HepG2 (cell line): ENCODE measurements at regions not wholly inside any gene's neighbourhood (a gene's known extent, or its start where the extent isn't known, plus 50 kb on each side); places are given as distances from the start of the nearest gene placed in this dataset.

Experiments used
- ATAC-seq: fragments of 200-7000 bp; cut with Tn5 transposase; 3 replicates; pipeline ENCODE4 v1.9.1; 2020; ENCODE audit warnings: mild to moderate bottlenecking, moderate library complexity
- BruUV-seq: library from RNA; stranded (reverse); fragments of 400-500 nt; replicated peaks from 2 replicates; lab custom pipeline; 2021; lab: Mats Ljungman, UMichigan
- CTCF ChIA-PET: fragments of 300-600 bp; formaldehyde crosslinking; extraction: SDS; loops from one replicate; lab custom pipeline; 2021; ENCODE audit warnings: low total read pairs, inconsistent platforms, low intra/inter-chr PET ratio; lab: Yijun Ruan, JAX
- POLR2A ChIA-PET: fragments of 350-600 bp; sonication (Branson Sonifier 250); formaldehyde crosslinking; loops from one replicate; lab custom pipeline; 2020; ENCODE audit warnings: antibody characterized with exemption, inconsistent platforms; lab: Yijun Ruan, JAX
- DNase-seq: peaks from one replicate; pipeline ENCODE4 v3.0.0-alpha.2; 2015; ENCODE audit warnings: low spot score
- FAIRE-seq: peaks from 3 replicates; lab custom pipeline; 2011; peaks lifted over from hg19 to GRCh38; lab: Jason Lieb, UNC
- H2AFZ ChIP-seq: one replicate; pipeline ENCODE4 v1.6.1; 2011; ENCODE audit warnings: low read length, inconsistent platforms
- H3K27ac ChIP-seq: fragments of 300-600 bp; 3 replicates; pipeline ENCODE4 v1.8.0; 2011; ENCODE audit warnings: mixed run types, mild to moderate bottlenecking, mixed read lengths, low read length, inconsistent platforms; ENCODE audit not compliant: insufficient read depth; ENCODE audit errors: extremely low read length
- H3K27me3 ChIP-seq, 2 experiments: fragments of 200-600 bp in 1 of 2; 2 replicates in 1 of 2; 3 replicates in 1 of 2; pipeline versions ENCODE4 v1.6.0 to v1.8.0; 2011; ENCODE audit warnings: low read length in 2 of 2, mild to moderate bottlenecking in 2 of 2, moderate library complexity in 2 of 2, inconsistent platforms in 1 of 2; ENCODE audit not compliant: insufficient read depth in 2 of 2, control insufficient read depth in 1 of 2
- H3K36me3 ChIP-seq, 2 experiments: fragments of 200-600 bp in 1 of 2; replicated peaks in 1 of 2; 2 replicates in 1 of 2; 3 replicates in 1 of 2; pipeline versions ENCODE4 v1.5.1 to v1.8.0; 2011; ENCODE audit warnings: low read length in 2 of 2, inconsistent platforms in 1 of 2; ENCODE audit not compliant: insufficient read depth in 2 of 2, control insufficient read depth in 1 of 2
- H3K4me1 ChIP-seq: 2 replicates; pipeline ENCODE4 v1.5.1; 2012; ENCODE audit warnings: low read length, inconsistent platforms; ENCODE audit not compliant: insufficient read depth
- H3K4me2 ChIP-seq: 2 replicates; pipeline ENCODE4 v1.6.0; 2011; ENCODE audit warnings: low read depth, low read length, inconsistent platforms
- H3K4me3 ChIP-seq, 3 experiments: fragments of 200-600 bp in 1 of 3; sonication (generic), shearing (Covaris generic) in 1 of 3; replicated peaks in 1 of 3; 2 replicates each; pipeline ENCODE4 v1.5.1; 2011 to 2016; ENCODE audit warnings: low read length in 3 of 3, inconsistent platforms in 2 of 3, low read depth in 2 of 3, mild to moderate bottlenecking in 2 of 3, control low read depth in 1 of 3, mixed read lengths in 1 of 3; ENCODE audit not compliant: insufficient read depth in 1 of 3
- H3K79me2 ChIP-seq: one replicate; pipeline ENCODE4 v1.6.1; 2011; ENCODE audit warnings: low read length, inconsistent platforms; ENCODE audit not compliant: insufficient read depth
- H3K9ac ChIP-seq: 2 replicates; pipeline ENCODE4 v1.6.0; 2011; ENCODE audit warnings: mild to moderate bottlenecking, low read depth, low read length, inconsistent platforms; ENCODE audit not compliant: insufficient read depth
- H3K9me3 ChIP-seq: 2 replicates; pipeline ENCODE4 v1.5.1; 2012; ENCODE audit warnings: mild to moderate bottlenecking, low read length
- H4K20me1 ChIP-seq: 2 replicates; pipeline ENCODE4 v1.6.0; 2011; ENCODE audit warnings: inconsistent platforms, mild to moderate bottlenecking, low read length, moderate library complexity; ENCODE audit not compliant: insufficient read depth
- CEBPB ChIP-seq: IDR thresholded peaks from 2 replicates; pipeline ENCODE4 v1.6.1; 2011; ENCODE audit warnings: low read depth, low read length, improper control_type of control experiment, borderline replicate concordance
- CEBPG ChIP-seq: IDR thresholded peaks from 2 replicates; pipeline ENCODE4 v1.6.1; 2016
- CHD4 ChIP-seq: fragments of 200-600 bp; sonication (generic); IDR thresholded peaks from 2 replicates; pipeline ENCODE4 v1.7.0; 2017; ENCODE audit warnings: mild to moderate bottlenecking, low read length, borderline replicate concordance
- DNMT3B ChIP-seq: conservative IDR thresholded peaks from 2 replicates; pipeline ENCODE4 v1.6.1; 2016; ENCODE audit warnings: missing biosample characterization, control low read depth
- FOXM1 ChIP-seq: sonication (generic); formaldehyde crosslinking; IDR thresholded peaks from 2 replicates; pipeline ENCODE4 v1.5.0; 2020; ENCODE audit warnings: missing genetic modification reagents
- NR2F6 ChIP-seq, 2 experiments: IDR thresholded peaks; 2 replicates each; pipeline ENCODE4 v1.6.1; 2016; ENCODE audit warnings: antibody characterized with exemption in 1 of 2, mild to moderate bottlenecking in 1 of 2
- SOX5 ChIP-seq: IDR thresholded peaks from 2 replicates; pipeline ENCODE4 v1.6.1; 2016; ENCODE audit warnings: borderline replicate concordance
- TBX3 ChIP-seq: fragments of 450-650 bp; IDR thresholded peaks from 2 replicates; pipeline ENCODE4 v1.6.1; 2017; ENCODE audit warnings: antibody characterized with exemption, mild to moderate bottlenecking, inconsistent platforms, borderline replicate concordance
- ZNF225 ChIP-seq: sonication (generic); formaldehyde crosslinking; IDR thresholded peaks from 2 replicates; pipeline ENCODE4 v1.4.0; 2020; ENCODE audit warnings: mild to moderate bottlenecking, missing genetic modification reagents
- ZNF598 ChIP-seq: sonication (generic); formaldehyde crosslinking; IDR thresholded peaks from 2 replicates; pipeline ENCODE4 v1.5.1; 2020; ENCODE audit warnings: mild to moderate bottlenecking, missing genetic modification reagents, borderline replicate concordance
- ZNF761 ChIP-seq: sonication (generic); formaldehyde crosslinking; conservative IDR thresholded peaks from 2 replicates; pipeline ENCODE4 v1.4.0; 2020; ENCODE audit warnings: mild to moderate bottlenecking, missing genetic modification reagents
- ZNF772 ChIP-seq: sonication (generic); formaldehyde crosslinking; IDR thresholded peaks from 2 replicates; pipeline ENCODE4 v1.5.0; 2020; ENCODE audit warnings: mild to moderate bottlenecking, missing genetic modification reagents
- ZNF792 ChIP-seq: IDR thresholded peaks from 2 replicates; pipeline ENCODE4 v1.6.1; 2016
- ZNF839 ChIP-seq: sonication (generic); formaldehyde crosslinking; IDR thresholded peaks from 2 replicates; pipeline ENCODE4 v1.4.0; 2020; ENCODE audit warnings: missing genetic modification reagents, mild to moderate bottlenecking, borderline replicate concordance
- WGBS: methylation state at CpG from one replicate; pipeline ENCODE4 v1.1.6; 2017; ENCODE audit warnings: low lambda C conversion rate; 5-methylcytosine and 5-hydroxymethylcytosine counted together
- in situ Hi-C: cut with HindIII; loops from 2 replicates; pipeline ENCODE4 v1.10.0; 2017; ENCODE audit warnings: low pct_unique_long_range_greater_than_20kb; ENCODE audit not compliant: extremely low pct_ligation_motif_present
- intact Hi-C: fragments of 100-400 bp; cut with micrococcal nuclease; formaldehyde crosslinking; loops from one replicate; pipeline ENCODE4 v1.10.0; 2022; ENCODE audit not compliant: unreplicated experiment
- TF ChIP-seq, protein P1 (sequence below): sonication (generic); formaldehyde crosslinking; IDR thresholded peaks from 2 replicates; pipeline ENCODE4 v1.4.0; 2020; ENCODE audit warnings: missing genetic modification reagents

DNA sequence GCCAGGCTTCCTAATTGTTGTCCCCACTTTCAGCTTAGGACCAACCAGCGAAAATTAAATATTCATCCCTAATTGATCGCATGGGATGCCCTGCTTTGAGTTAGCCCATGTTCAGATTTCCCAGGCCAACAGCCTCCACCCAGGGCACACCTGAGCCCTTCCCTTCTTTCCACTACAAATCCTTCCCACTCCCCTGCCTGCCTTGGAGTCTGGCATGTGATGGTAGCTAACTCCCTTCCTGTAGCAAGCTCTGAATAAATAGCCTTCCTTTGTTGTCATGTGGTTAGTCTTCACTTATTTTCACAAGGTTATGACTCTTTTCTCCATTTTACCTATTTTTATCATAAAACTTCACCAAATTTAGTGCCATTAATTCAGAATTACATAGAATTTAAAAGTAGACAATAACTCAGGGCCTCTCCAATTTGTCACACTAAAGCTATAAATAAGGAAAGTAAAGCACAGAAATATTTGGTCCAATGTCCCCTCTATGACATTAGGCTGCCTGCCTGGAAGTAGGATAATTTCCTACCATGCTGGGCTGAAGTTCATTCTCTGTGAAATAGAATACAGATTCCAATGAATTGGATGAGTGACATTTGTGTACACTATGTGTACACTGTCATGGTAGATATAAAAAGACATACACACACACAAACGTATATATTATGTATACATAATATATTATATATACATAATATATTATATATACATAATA is 166.4 kb upstream of the CPEB2 start (continued):
- no peak for TF ChIP-seq TBX3
- no peak for TF ChIP-seq ZNF772
- TF ChIP-seq FOXM1: no peak
- no peak for TF ChIP-seq SOX5 (CRISPR knock-in tag)
- no peak for TF ChIP-seq ZNF225 (CRISPR knock-in tag)
- no peak for TF ChIP-seq DNMT3B (CRISPR knock-in tag)

DNA sequence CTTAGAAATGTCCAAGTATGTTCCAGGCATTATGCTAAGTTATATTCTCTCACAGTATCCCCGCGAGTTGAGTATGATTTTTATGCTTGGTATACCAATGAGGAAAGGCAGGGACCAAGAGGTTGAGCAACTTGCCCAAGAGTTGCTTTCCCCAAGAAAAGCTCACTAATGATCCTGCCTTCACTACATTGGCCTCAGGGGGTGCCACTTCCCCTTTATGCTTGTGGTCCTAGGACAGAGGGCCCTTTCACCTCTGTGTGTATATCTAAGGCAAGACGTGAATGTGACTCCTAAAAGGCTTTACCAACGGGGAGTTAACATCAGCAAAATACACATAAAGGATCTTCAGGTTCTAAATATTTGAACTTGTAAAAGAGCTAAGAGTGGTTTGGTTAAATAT is 164.4 kb upstream of the CPEB2 start:
- Histone ChIP-seq H3K27ac (no peak overlapping the region), H3K79me2 (no peaks in the 10 kb centered on the region), H4K20me1 (no peaks in the 10 kb centered on the region), H3K9me3 (peaks cover 7% of the 10 kb centered on the region; the same call in 1 of the 2 replicates), H3K9ac (no peak overlapping the region)
- no TSS peak for BruUV-seq
- ChIA-PET CTCF (no interaction called here), POLR2A (no interaction called here)
- TF ChIP-seq ZNF598 (CRISPR knock-in tag): no peak
- no peak for TF ChIP-seq ZNF792 (CRISPR knock-in tag)
- TF ChIP-seq CEBPG (CRISPR knock-in tag): peak; percentile 51
- TF ChIP-seq ZNF772: no peak
- TF ChIP-seq CEBPB: peak; percentile 57; the same call in 1 of the 2 replicates
- no peak for TF ChIP-seq ZNF761 (CRISPR knock-in tag)
- TF ChIP-seq, protein P1, sequence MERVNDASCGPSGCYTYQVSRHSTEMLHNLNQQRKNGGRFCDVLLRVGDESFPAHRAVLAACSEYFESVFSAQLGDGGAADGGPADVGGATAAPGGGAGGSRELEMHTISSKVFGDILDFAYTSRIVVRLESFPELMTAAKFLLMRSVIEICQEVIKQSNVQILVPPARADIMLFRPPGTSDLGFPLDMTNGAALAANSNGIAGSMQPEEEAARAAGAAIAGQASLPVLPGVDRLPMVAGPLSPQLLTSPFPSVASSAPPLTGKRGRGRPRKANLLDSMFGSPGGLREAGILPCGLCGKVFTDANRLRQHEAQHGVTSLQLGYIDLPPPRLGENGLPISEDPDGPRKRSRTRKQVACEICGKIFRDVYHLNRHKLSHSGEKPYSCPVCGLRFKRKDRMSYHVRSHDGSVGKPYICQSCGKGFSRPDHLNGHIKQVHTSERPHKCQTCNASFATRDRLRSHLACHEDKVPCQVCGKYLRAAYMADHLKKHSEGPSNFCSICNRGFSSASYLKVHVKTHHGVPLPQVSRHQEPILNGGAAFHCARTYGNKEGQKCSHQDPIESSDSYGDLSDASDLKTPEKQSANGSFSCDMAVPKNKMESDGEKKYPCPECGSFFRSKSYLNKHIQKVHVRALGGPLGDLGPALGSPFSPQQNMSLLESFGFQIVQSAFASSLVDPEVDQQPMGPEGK (CRISPR knock-in tag): no peak
- no peak for TF ChIP-seq ZNF839 (CRISPR knock-in tag)
- TF ChIP-seq NR2F6 (IDR thresholded peaks at IDR 0.05): no peak
- no peak for TF ChIP-seq NR2F6 (CRISPR knock-in tag; IDR thresholded peaks at IDR 0.05)
- no peak for TF ChIP-seq CHD4
- TF ChIP-seq, all 625 proteins: peak for 2
- no peak overlapping the region for H3K4me3 ChIP-seq
- H3K4me2 ChIP-seq: no peak overlapping the region
- intact Hi-C loops (no loop called here), in situ Hi-C loops (no loop called here)
- ATAC-seq (peak; percentile 65), FAIRE-seq (no peak), DNase-seq (no peak)
- no peaks in the 10 kb centered on the region for H3K4me1 ChIP-seq
- no peaks in the 10 kb centered on the region for H3K27me3 ChIP-seq
- WGBS: 41% methylated on average over 4 of the region's 4 CpGs
- H3K36me3 ChIP-seq: no peaks in the 10 kb centered on the region
- no peak overlapping the region for H2AFZ ChIP-seq
